Upper lobe of left lung (tissue), 4 donors: ENCODE measurements at regions not wholly inside any gene's neighbourhood (a gene's known extent, or its start where the extent isn't known, plus 50 kb on each side); places are given as distances from the start of the nearest gene placed in this dataset.

Source experiments
- EP300 ChIP-seq, 4 donors: sonication (generic); formaldehyde crosslinking; IDR thresholded peaks; one replicate each; pipeline ENCODE4 v1.5.1; 2017; ENCODE audit warnings: antibody characterized with exemption in 4 of 4, control low read depth in 2 of 4
- POLR2A ChIP-seq, 4 donors: fragments of 450-650 bp; IDR thresholded peaks; one replicate each; pipeline ENCODE4 v1.5.1; 2016 to 2017; ENCODE audit warnings: antibody characterized with exemption in 4 of 4, mild to moderate bottlenecking in 2 of 4
- POLR2AphosphoS5 ChIP-seq, 2 donors: sonication (generic); formaldehyde crosslinking; IDR thresholded peaks; one replicate each; pipeline ENCODE4 v1.5.1; 2017; ENCODE audit warnings: antibody characterized with exemption in 2 of 2
- TF ChIP-seq, protein P1 (sequence below), 6 experiments: fragments of 450-650 bp in 4 of 6; fragments of 200-600 bp in 2 of 6; sonication (generic) in 2 of 6; IDR thresholded peaks; one replicate each; pipeline ENCODE4 v1.5.1; 2016 to 2019; ENCODE audit warnings: antibody characterized with exemption in 6 of 6

DNA sequence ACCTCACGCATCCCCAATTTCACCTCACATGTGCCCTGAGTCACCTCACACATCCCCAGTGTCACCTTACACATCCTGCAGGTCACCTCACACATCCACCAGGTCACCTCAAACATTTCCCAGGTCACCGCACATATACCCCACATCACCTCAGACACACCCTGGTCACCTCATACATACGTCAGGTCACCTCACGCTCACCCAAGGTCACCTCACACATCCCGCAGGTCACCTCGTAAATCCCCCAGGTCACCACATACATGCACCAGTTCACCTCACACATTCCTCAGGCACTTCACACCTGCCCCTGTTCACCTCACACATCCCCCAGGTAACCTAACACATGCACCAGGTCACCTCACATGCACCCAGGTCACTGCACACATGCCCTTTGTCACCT lies 864.0 kb downstream of the TMEM121 start:
- TF ChIP-seq, protein P1, sequence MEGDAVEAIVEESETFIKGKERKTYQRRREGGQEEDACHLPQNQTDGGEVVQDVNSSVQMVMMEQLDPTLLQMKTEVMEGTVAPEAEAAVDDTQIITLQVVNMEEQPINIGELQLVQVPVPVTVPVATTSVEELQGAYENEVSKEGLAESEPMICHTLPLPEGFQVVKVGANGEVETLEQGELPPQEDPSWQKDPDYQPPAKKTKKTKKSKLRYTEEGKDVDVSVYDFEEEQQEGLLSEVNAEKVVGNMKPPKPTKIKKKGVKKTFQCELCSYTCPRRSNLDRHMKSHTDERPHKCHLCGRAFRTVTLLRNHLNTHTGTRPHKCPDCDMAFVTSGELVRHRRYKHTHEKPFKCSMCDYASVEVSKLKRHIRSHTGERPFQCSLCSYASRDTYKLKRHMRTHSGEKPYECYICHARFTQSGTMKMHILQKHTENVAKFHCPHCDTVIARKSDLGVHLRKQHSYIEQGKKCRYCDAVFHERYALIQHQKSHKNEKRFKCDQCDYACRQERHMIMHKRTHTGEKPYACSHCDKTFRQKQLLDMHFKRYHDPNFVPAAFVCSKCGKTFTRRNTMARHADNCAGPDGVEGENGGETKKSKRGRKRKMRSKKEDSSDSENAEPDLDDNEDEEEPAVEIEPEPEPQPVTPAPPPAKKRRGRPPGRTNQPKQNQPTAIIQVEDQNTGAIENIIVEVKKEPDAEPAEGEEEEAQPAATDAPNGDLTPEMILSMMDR (IDR thresholded peaks at IDR 0.05), result no peak
- TF ChIP-seq POLR2AphosphoS5 (IDR thresholded peaks at IDR 0.05) (no peak), POLR2A (IDR thresholded peaks at IDR 0.05) (no peak), EP300 (IDR thresholded peaks at IDR 0.05) (no peak)
